SIG-M5 treated with dmso at 0.1 percent for 504 hours (cell line): ENCODE measurements at regions not wholly inside any gene's neighbourhood (a gene's known extent, or its start where the extent isn't known, plus 50 kb on each side); places are given as distances from the start of the nearest gene placed in this dataset.
A peak's percentile ranks its signal among the peaks of the same experiment; 100 is the strongest.

Source experiments
- DNase-seq: peaks from one replicate; lab custom pipeline; 2025; ENCODE audit not compliant: unreplicated experiment; lab: John Stamatoyannopoulos, UW

- no peak for DNase-seq
Observed at GRCh38 chr5:16013334-16014065, 166.1 kb downstream of the MARCHF11 start.

GRCh38 chr5:16009256-16009655 is 170.3 kb downstream of the MARCHF11 start:
- no peak for DNase-seq

GRCh38 chr5:16007750-16008415 is 171.7 kb downstream of the MARCHF11 start:
- no peak for DNase-seq

- DNase-seq = no peak
Observed at GRCh38 chr5:16005225-16005624, 174.4 kb downstream of the MARCHF11 start.

- no peak for DNase-seq
Observed at GRCh38 chr5:16000056-16000455, 179.5 kb downstream of the MARCHF11 start.

- DNase-seq = peak; percentile 5
Observed at GRCh38 chr5:15995341-15996052, 184.1 kb downstream of the MARCHF11 start.

GRCh38 chr5:15993919-15994318 is 185.7 kb downstream of the MARCHF11 start:
- DNase-seq = no peak

- DNase-seq = no peak
Observed at GRCh38 chr5:15993334-15993733, 186.3 kb downstream of the MARCHF11 start.

GRCh38 chr5:15992918-15993317 is 186.7 kb downstream of the MARCHF11 start:
- DNase-seq = no peak

GRCh38 chr5:15991586-15991985 is 188.0 kb downstream of the MARCHF11 start:
- no peak for DNase-seq
